ENCODE measurements at regions not wholly inside any gene's neighbourhood (a gene's known extent, or its start where the extent isn't known, plus 50 kb on each side); places are given as distances from the start of the nearest gene placed in this dataset.

DNA sequence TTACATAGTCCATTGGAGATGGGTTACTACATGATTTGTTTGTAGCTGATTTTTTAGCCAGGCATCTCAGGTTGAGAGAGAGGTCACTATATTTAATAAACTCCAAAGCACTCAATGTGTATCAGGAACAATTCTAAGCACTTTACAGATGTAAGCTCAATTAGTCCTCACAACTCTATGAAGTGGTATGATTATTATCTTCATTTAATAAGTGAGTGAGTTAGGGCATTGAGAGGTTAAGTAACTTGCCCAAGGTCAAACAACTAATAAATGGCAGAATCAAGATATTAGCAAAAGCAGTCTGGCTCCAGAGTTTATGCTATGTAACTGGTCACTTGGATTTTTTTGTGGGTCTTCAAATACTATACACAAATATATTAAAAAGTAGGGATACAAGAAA is 56.3 kb upstream of the ABI3BP start:
- no peaks in the 10 kb centered on the region for H3K9me3 ChIP-seq
- DNase-seq = no peak
- no peak overlapping the region for H3K4me3 ChIP-seq
- no peaks in the 10 kb centered on the region for H3K4me1 ChIP-seq
- TF ChIP-seq, protein P1, sequence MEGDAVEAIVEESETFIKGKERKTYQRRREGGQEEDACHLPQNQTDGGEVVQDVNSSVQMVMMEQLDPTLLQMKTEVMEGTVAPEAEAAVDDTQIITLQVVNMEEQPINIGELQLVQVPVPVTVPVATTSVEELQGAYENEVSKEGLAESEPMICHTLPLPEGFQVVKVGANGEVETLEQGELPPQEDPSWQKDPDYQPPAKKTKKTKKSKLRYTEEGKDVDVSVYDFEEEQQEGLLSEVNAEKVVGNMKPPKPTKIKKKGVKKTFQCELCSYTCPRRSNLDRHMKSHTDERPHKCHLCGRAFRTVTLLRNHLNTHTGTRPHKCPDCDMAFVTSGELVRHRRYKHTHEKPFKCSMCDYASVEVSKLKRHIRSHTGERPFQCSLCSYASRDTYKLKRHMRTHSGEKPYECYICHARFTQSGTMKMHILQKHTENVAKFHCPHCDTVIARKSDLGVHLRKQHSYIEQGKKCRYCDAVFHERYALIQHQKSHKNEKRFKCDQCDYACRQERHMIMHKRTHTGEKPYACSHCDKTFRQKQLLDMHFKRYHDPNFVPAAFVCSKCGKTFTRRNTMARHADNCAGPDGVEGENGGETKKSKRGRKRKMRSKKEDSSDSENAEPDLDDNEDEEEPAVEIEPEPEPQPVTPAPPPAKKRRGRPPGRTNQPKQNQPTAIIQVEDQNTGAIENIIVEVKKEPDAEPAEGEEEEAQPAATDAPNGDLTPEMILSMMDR (IDR thresholded peaks at IDR 0.05) = no peak
- TF ChIP-seq POLR2A (IDR thresholded peaks at IDR 0.05) = no peak
- intact Hi-C loops (cut with DNase I; ENCODE audit: low total_unique reads) = no loop called here
- no peaks in the 10 kb centered on the region for H3K27me3 ChIP-seq
- H3K36me3 ChIP-seq = no peaks in the 10 kb centered on the region
- no peak overlapping the region for H3K27ac ChIP-seq

DNA sequence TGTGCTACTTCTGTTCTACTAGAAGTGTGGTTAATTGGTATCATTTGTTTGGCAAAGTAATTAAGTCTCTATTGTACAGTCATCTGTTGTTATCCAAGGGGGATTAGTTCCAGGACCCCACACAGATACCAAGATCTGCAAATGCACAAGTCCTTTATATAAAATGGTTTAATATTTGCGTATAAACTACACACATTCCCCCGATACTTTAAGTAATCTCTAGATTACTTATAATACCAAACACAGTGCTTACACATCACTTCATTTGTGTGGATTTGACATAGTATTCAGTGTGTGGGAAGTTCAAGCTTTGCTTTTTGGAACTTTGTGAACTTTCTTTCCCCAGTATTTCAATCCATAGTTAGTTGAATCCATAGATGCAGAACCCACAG is 50.5 kb upstream of the ABI3BP start:
- no peaks in the 10 kb centered on the region for H3K36me3 ChIP-seq

DNA sequence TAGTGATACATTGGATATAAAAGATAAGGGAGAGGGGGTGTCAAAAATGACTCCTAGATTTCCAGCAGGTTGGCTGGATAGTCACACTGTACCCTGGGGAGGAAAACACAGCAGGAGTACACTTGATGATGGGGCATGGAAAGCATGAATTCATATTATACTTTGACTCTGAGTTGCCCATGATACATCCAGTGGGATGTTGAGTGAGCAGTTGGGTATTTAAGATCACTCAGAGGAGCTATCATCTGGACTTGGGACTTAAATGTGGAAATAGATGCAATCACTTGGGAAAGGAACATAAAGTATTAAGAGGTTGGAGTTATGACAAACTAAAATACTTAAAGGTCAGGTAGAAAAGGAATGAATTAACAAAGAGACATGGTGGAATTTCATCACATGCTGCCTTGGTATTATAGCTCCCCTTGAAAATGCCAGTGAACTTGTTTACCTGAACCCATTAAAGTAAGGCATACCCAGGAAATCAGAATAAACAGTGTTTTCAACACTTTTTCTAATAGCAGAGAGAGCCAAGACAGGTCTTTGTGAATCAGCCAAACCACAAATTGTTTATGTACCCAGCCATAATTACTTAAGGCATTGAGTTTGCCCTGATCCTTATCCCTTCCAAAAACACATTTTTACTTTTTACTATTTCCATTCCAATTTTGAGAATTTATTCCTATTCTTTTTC is 49.9 kb upstream of the ABI3BP start:
- Histone ChIP-seq H3K4me1 (no peaks in the 10 kb centered on the region), H3K27ac (no peak overlapping the region), H3K4me3 (no peak overlapping the region), H3K27me3 (no peaks in the 10 kb centered on the region), H3K36me3 (no peaks in the 10 kb centered on the region), H3K9me3 (no peaks in the 10 kb centered on the region)
- DNase-seq = no peak
- intact Hi-C loops (cut with DNase I; ENCODE audit: low total_unique reads) = no loop called here
- TF ChIP-seq POLR2A (IDR thresholded peaks at IDR 0.05) = no peak
- TF ChIP-seq, protein P1 (IDR thresholded peaks at IDR 0.05) = no peak

More for the DNA sequence above, 50.5 kb upstream of the ABI3BP start:
- H3K9me3 ChIP-seq = no peaks in the 10 kb centered on the region
- no peaks in the 10 kb centered on the region for H3K27me3 ChIP-seq
- TF ChIP-seq, protein P1 (IDR thresholded peaks at IDR 0.05) = no peak
- TF ChIP-seq POLR2A (IDR thresholded peaks at IDR 0.05) = no peak
- no peak overlapping the region for H3K4me3 ChIP-seq
- H3K4me1 ChIP-seq = no peaks in the 10 kb centered on the region
- no peak for DNase-seq
- no peak overlapping the region for H3K27ac ChIP-seq
- intact Hi-C loops (cut with DNase I; ENCODE audit: low total_unique reads) = no loop called here

Data from uterus (tissue), 3 donors.